ENCODE measurements at regions not wholly inside any gene's neighbourhood (a gene's known extent, or its start where the extent isn't known, plus 50 kb on each side); places are given as distances from the start of the nearest gene placed in this dataset.

- DNase-seq: no peak
Measured at GRCh38 chr6:134379076-134379475, 61.2 kb upstream of the SGK1 start.

- no peak for DNase-seq
Measured at GRCh38 chr6:134378426-134378825, 60.5 kb upstream of the SGK1 start.

- DNase-seq: no peak
Measured at GRCh38 chr6:134376785-134377184, 58.9 kb upstream of the SGK1 start.

GRCh38 chr6:134375220-134375580 lies 57.3 kb upstream of the SGK1 start:
- DNase-seq: no peak

DNA sequence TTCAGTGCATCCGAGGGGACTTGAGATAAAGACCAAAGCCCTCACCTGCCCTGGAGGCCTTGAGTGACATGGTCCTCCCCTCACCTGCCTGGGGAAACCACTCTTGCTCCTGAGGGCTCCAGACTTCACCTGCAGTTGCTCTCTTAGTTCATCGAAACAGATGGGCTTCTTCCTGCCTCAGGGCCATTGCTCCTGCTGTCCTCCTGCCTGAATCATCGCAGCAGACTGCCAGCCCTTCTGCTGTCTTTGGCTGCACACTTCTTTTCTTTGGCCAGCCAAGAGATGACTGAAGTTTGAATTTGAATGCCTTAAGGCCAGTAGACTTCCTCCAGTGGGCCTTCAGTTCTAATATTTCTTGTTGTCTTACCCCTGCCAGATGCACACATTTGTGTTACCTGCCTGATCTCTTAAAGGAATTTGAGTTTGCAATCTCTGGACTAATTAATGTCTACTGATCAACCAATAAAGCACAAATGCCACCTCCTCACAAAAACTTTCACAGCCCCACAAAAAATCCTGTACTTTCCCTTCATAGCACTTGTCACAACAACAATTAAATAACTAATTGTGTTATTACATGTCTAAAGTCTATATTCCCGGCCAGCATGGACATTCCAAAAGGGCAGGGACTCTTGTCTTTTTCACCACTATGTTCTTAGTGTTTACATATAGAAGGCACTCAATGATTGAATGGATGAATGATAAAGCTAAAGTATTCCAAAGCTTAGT lies 56.7 kb upstream of the SGK1 start:
- DNase-seq: peak; percentile 22

GRCh38 chr6:134373993-134374392 lies 56.1 kb upstream of the SGK1 start:
- DNase-seq: no peak

DNA sequence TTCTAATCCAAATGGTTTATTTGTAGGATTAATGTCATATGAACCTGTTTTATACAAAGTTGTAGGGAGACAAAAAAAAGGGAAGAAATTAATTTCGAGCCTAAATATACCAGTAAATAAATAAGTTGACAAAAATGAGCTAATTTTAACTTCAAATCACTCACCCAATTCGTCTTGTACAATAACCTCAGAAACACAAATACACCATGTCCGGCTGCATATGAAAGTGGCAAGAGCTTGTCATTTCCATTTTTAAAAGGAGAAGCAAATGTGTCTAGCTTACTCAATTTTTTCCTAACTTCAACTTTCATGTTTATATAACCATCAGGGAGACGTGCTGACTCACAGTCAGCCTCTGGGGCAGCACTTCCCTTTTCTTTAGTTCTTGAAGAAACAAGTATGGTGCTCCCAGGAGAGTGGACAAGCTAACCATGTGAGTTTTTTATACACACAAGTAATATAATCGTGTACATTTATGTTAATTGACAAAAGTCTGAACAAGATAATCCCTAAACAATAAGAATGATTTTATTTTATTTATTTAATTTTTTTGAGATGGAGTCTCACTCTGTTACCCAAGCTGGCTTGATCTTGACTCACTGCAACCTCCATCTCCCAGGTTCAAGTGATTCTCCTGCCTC lies 55.5 kb upstream of the SGK1 start:
- DNase-seq: peak; percentile 81

DNA sequence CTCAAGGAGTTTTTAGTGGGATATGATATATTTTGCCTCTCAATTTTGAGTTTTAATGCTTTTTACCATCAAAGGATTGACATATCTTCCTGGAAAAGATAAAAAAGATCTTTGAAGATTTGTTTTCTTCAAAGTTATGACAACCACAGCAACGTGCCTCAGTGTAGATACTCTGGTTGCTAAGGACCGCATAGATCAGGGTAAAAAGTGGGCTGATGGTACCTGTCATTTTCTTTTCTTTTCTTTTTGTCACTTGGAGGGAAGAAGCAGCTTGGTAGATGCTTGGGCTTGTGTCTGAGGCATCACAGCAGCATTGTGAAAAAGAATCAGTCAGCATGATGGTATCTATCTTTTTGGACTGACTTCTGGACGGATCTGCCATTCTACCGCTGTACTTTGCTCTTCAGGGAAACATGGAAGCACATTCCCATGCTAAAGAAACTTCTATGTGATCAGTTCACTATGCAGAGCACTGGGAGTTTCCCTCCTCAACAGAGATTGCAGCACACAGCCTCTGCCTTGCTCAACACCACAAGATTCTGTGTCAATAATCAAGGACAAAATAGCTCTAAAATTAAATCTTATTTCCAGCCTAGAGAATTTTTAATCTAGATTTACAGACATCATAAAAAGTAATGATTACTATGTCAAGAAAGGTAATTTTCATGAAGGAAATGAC lies 54.8 kb upstream of the SGK1 start:
- DNase-seq: peak; percentile 18

DNA sequence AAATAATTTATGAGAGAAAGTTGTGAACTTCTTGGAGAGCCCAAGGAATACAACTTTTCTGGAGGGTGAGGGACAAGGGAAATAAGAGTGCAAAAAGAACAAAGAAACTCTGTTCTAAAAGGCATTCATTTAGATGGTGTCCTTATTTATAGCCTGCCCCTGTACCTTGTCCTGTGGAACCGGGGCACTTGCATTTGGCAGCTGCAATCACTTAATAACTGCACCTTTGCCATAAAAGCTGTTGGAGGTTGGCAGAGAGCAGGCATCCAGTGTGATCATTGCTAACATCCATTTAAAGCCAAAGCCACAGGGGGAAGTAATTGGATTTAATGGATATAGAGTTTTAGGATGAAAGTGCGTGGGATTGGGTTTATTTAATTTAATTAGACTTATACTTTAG lies 50.8 kb upstream of the SGK1 start:
- DNase-seq: no peak

Measured in fibroblast of skin of right biceps (primary cell).